Heart right ventricle (tissue), 16 donors: ENCODE measurements at regions not wholly inside any gene's neighbourhood (a gene's known extent, or its start where the extent isn't known, plus 50 kb on each side); places are given as distances from the start of the nearest gene placed in this dataset.

Experiments used
- ATAC-seq, 8 donors: fragments of 200-7000 bp; cut with Tn5 transposase; one replicate each; pipeline ENCODE4 v1.9.1; 2020; ENCODE audit warnings: mild to moderate bottlenecking in 8 of 8, moderate library complexity in 8 of 8, moderate number of reproducible peaks in 1 of 8
- DNase-seq, 2 donors: peaks; one replicate each; pipeline ENCODE4 v3.0.0-alpha.2; 2020
- H3K27ac ChIP-seq, 10 donors: fragments of 200-600 bp; sonication (generic) in 2 of 10; one replicate each; pipeline versions ENCODE4 v1.5.0 to v1.8.0; 2020 to 2022; ENCODE audit warnings: mild to moderate bottlenecking in 3 of 10
- H3K27me3 ChIP-seq, 7 donors: fragments of 200-600 bp; one replicate each; pipeline ENCODE4 v1.8.0; 2021 to 2022; ENCODE audit warnings: mild to moderate bottlenecking in 2 of 7
- H3K36me3 ChIP-seq, 9 donors: fragments of 200-600 bp; sonication (generic) in 1 of 9; one replicate each; pipeline versions ENCODE4 v1.5.0 to v1.8.0; 2020 to 2022; ENCODE audit warnings: mild to moderate bottlenecking in 2 of 9
- H3K4me1 ChIP-seq, 9 donors: fragments of 200-600 bp; sonication (generic) in 1 of 9; one replicate each; pipeline versions ENCODE4 v1.5.0 to v1.8.0; 2020 to 2022; ENCODE audit warnings: mild to moderate bottlenecking in 4 of 9
- H3K4me3 ChIP-seq, 10 donors: fragments of 200-600 bp; sonication (generic) in 2 of 10; one replicate each; pipeline versions ENCODE4 v1.5.0 to v1.8.0; 2020 to 2022; ENCODE audit warnings: mild to moderate bottlenecking in 7 of 10, moderate library complexity in 2 of 10
- H3K9me3 ChIP-seq, 11 donors: fragments of 200-600 bp in 10 of 11; sonication (generic) in 2 of 11; one replicate each; pipeline versions ENCODE4 v1.5.0 to v1.8.0; 2013 to 2022; ENCODE audit warnings: mild to moderate bottlenecking in 2 of 11, control low read depth in 1 of 11, moderate library complexity in 1 of 11
- WGBS, 2 donors: extraction: QIAGEN DNeasy Blood & Tissue Kit; methylation state at CpG; one replicate each; pipeline ENCODE4 v1.1.7; 2013; ENCODE audit warnings: inconsistent platforms in 1 of 2; 5-methylcytosine and 5-hydroxymethylcytosine counted together
- intact Hi-C, 10 donors: fragments of 100-400 bp; cut with DNase I; formaldehyde crosslinking; loops; one replicate each; pipeline versions ENCODE4 v1.11.1 to v1.14.2; 2022
- TF ChIP-seq, protein P1 (sequence below), 9 donors: fragments of 200-600 bp; sonication (generic) in 2 of 9; IDR thresholded peaks; one replicate each; pipeline versions ENCODE4 v1.5.0 to v1.8.0; 2021 to 2022; ENCODE audit warnings: antibody characterized with exemption in 9 of 9, mild to moderate bottlenecking in 5 of 9, moderate library complexity in 1 of 9
- donor health status: Arrhythmogenic right ventricular cardiomyopathy.
- donor health status: ischemic (EF 13 %, LVEDD 7.1; RV severe dilation, severe dysfunction).
- donor health status: healthy with polysubstance abuse.
- donor health status: DM: no; HTN: yes; CAD: no.
- donor health status: DM: no; HTN: no; CAD: no.
- donor health status: ischemic (EF 25% LVEDD 6.9; RV normal size, moderate dysfunction).
- donor health status: ischemic (EF 25% LVEDD 5.7; RV mildly dilated, moderate dysfunction).
- donor health status: healthy.
- donor health status: DM: yes; HTN: yes; CAD: no.
- donor health status: Ischemic cardiomyopathy.
- donor health status: ischemic (EF 35%, LVEDD 5.7; RV mildly dilated, moderate dysfunction).
- donor health status: nonischemic (EF 11% LVEDD 7.7; RV severe dilation, severe dysfunction).
- donor health status: DM: yes; HTN: yes; CAD: no.
- donor health status: PGD.
- donor health status: ischemic (EF 29% LVEDD 5.4; RV normal size, mild dysfunction).
- donor health status: nonischemic (EF 23%, LVEDD 6.1; RV moderate dilation, normal function).

DNA sequence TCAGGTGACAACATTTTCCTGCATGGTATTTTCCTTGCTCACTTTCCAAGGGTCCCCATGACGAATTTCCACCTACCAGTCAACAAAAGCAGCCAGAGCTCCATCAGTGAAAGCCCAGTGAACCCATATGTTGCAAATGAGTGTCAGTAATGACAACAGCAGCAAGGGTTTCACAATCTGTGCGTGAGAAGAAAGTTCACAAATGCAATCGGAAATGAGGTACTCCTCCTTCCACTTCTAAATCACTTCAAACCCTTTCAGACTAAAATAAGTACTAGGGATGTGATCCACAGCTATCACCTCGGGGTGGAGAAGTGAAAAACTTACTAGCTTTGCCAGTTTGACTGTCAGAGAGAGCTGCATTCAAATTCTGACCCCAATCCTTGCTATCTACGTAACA is 55.6 kb upstream of the BET1 start:
- ATAC-seq = no peak
- intact Hi-C loops = no loop called here
- TF ChIP-seq, protein P1, sequence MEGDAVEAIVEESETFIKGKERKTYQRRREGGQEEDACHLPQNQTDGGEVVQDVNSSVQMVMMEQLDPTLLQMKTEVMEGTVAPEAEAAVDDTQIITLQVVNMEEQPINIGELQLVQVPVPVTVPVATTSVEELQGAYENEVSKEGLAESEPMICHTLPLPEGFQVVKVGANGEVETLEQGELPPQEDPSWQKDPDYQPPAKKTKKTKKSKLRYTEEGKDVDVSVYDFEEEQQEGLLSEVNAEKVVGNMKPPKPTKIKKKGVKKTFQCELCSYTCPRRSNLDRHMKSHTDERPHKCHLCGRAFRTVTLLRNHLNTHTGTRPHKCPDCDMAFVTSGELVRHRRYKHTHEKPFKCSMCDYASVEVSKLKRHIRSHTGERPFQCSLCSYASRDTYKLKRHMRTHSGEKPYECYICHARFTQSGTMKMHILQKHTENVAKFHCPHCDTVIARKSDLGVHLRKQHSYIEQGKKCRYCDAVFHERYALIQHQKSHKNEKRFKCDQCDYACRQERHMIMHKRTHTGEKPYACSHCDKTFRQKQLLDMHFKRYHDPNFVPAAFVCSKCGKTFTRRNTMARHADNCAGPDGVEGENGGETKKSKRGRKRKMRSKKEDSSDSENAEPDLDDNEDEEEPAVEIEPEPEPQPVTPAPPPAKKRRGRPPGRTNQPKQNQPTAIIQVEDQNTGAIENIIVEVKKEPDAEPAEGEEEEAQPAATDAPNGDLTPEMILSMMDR (IDR thresholded peaks at IDR 0.05) = no peak
- Histone ChIP-seq H3K9me3 (no peaks in the 10 kb centered on the region), H3K27ac (no peak overlapping the region), H3K27me3 (peaks cover 0 to 26% (median 0%) of the 10 kb centered on the region in 7 donors), H3K36me3 (no peaks in the 10 kb centered on the region), H3K4me3 (no peak overlapping the region), H3K4me1 (peaks cover 0 to 7% (median 0%) of the 10 kb centered on the region in 9 donors)
- DNase-seq = no peak
- WGBS, 2 donors = 57 to 63% methylated on average over 5 of the region's 5 CpGs

DNA sequence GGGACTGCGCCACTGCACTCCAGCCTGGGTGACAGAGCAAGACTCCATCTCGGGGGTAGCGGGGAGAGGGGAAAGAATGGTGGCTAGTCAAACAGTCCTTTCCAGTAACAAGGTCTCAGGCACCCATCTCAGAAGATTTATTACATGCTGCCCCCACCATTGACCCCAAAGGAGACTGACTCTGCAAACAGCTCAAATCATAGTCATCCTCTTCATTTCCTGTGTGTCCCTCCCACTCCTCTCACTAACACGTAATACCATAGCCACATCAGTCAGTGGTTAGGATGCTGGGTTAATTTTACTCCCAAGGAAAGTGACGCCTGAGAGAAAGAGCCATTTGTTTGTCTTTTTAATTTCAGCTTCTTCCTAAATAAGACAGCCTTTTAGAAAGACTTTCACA is 56.6 kb upstream of the BET1 start:
- ATAC-seq (no peak), DNase-seq (no peak)
- intact Hi-C loops = no loop called here
- Histone ChIP-seq H3K4me1 (peaks cover 0 to 14% (median 0%) of the 10 kb centered on the region in 9 donors), H3K27ac (no peak overlapping the region), H3K4me3 (no peak overlapping the region), H3K36me3 (no peaks in the 10 kb centered on the region), H3K27me3 (peaks cover 0 to 26% (median 0%) of the 10 kb centered on the region in 7 donors), H3K9me3 (no peaks in the 10 kb centered on the region)
- WGBS, 2 donors = 83 to 89% methylated on average over 5 of the region's 5 CpGs
- TF ChIP-seq, protein P1 (IDR thresholded peaks at IDR 0.05) = no peak

GRCh38 chr7:94061326-94061725 is 57.2 kb upstream of the BET1 start:
- Histone ChIP-seq H3K9me3 (no peaks in the 10 kb centered on the region), H3K36me3 (no peaks in the 10 kb centered on the region), H3K4me3 (no peak overlapping the region), H3K27ac (no peak overlapping the region), H3K4me1 (peaks cover 0 to 14% (median 0%) of the 10 kb centered on the region in 9 donors), H3K27me3 (peaks cover 0 to 29% (median 0%) of the 10 kb centered on the region in 7 donors)
- 91 to 93% methylated on average over 3 of the region's 3 CpGs for WGBS, 2 donors
- DNase-seq (no peak), ATAC-seq (no peak)
- intact Hi-C loops = no loop called here
- TF ChIP-seq, protein P1 (IDR thresholded peaks at IDR 0.05) = no peak

- TF ChIP-seq, protein P1 (IDR thresholded peaks at IDR 0.05) = no peak
- Histone ChIP-seq H3K27ac (no peak overlapping the region), H3K4me1 (peaks cover 0 to 14% (median 0%) of the 10 kb centered on the region in 9 donors), H3K36me3 (no peaks in the 10 kb centered on the region), H3K27me3 (peaks cover 0 to 31% (median 0%) of the 10 kb centered on the region in 7 donors), H3K9me3 (no peaks in the 10 kb centered on the region), H3K4me3 (no peak overlapping the region)
- no peak for ATAC-seq
- WGBS, 2 donors = 50 to 92% methylated on average over 3 of the region's 3 CpGs
- intact Hi-C loops = no loop called here
- DNase-seq = no peak
Observed at GRCh38 chr7:94062372-94062771, 58.2 kb upstream of the BET1 start.
